ENCODE measurements at regions not wholly inside any gene's neighbourhood (a gene's known extent, or its start where the extent isn't known, plus 50 kb on each side); places are given as distances from the start of the nearest gene placed in this dataset.

GRCh38 chr4:108400309-108400708 is 220.1 kb upstream of the RPL34 start:
- DNase-seq (ENCODE audit: low read depth): no peak

GRCh38 chr4:108399610-108400265 is 220.6 kb upstream of the RPL34 start:
- DNase-seq (ENCODE audit: low read depth): no peak

DNA sequence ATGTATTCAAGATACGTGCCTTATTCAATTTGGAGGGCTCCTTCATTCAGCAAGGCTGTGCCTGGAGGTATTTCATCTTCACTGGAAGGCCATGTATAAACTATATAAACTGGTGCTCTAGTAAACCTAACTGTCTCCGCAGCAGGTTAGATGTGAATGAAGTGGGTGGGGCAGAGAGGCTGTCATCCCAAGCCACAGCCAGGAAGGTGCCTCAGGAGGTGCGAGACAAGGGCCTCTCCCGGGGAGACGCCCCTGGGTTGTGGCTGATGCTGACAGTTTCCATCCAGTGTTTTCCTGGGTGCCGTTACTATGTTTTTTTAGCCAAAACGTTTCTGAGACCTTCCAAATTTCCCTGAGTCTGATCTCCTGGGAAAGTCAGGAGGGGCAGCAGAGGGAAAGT is 221.5 kb upstream of the RPL34 start:
- DNase-seq (ENCODE audit: low read depth): no peak

DNA sequence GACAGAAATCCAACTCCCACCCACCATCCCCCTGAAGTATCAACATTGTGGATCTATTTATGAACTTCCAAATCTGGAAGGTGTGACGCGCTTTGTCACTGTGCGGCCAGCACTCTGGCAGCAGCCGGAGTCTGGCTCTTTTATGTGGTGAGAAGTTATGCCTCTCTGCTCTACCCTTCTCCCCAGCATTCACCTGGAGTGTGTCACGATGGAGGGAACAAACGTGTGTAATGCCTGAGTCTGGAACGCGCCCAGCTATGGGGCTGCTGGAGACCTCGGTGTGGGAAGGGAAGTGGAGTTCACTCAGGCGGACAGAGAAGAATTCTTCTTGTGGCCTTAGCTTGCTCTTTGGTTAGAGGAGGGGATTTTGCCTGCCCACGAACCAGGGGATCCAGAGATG is 222.1 kb upstream of the RPL34 start:
- DNase-seq (ENCODE audit: low read depth): no peak

DNA sequence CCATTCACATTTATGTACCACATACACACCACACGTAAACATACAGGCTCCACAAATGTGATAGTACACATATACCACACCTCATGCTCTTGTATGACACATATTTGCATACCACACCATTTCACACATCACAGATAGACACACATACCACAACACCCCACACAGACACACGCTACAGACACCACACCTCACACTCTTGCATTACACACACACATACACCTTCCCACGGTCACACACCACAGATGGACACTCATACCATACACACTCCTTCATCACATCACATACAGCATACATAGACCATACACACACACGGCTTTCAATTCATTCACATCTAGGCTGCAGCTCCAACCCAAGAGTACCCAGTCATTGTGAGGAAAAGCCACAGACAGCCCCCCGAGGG is 222.5 kb upstream of the RPL34 start:
- no peak for DNase-seq (ENCODE audit: low read depth)

DNA sequence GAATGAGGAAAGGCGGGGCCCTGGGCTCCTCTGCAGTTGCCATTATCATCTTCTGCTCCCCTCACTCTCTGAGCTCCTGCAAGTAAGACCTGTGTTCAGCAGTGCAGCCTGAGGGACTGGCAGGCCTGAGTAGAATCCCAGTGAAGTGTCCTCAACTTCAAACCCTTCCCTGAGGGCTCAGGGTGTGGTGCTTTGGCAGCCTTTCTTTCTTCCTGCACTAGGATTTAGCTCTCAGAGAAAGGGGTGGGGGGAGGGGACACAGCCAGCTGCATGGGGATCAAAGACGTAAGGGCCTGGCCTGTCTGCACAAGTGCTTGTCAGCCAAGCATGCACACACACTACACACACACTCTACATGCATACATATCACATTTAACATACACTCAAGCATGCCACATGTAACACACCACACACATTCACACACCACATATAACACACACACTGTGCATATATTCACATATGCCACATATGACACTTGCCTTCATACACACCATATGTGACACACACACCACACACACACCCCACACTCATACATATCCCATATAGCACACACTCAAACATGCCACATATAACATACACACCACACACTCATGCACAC is 223.4 kb upstream of the RPL34 start:
- no peak for DNase-seq (ENCODE audit: low read depth)

GRCh38 chr4:108395786-108396185 is 224.6 kb upstream of the RPL34 start:
- no peak for DNase-seq (ENCODE audit: low read depth)

- no peak for DNase-seq (ENCODE audit: low read depth)
Measured at GRCh38 chr4:108393890-108394472, 225.2 kb upstream of the LEF1 start.

GRCh38 chr4:108391701-108392455 is 223.1 kb upstream of the LEF1 start:
- no peak for DNase-seq (ENCODE audit: low read depth)

GRCh38 chr4:108385076-108385475 is 216.3 kb upstream of the LEF1 start:
- DNase-seq (ENCODE audit: low read depth): no peak

DNA sequence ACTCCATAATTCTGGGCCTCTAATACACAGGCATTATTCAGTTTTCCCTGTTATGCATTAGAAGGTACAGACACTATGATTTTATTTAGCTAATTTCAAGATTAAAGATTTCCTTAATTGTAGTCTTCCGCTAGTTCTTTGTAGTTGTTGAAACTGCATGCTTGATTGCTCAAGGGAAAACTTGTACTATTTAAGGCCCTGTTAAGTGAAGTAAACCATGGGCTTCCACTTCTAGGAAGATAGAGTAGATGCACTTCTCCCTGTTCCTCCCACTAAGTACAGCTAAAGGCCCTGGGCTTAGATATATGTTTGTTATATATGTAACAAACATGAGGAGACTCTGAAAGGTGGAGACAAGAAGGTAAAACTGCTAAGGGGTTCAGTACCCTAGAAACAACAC is 215.8 kb upstream of the LEF1 start:
- no peak for DNase-seq (ENCODE audit: low read depth)

GRCh38 chr4:108383157-108383556 is 214.4 kb upstream of the LEF1 start:
- DNase-seq (ENCODE audit: low read depth): no peak

GRCh38 chr4:108382751-108383150 is 214.0 kb upstream of the LEF1 start:
- no peak for DNase-seq (ENCODE audit: low read depth)

GRCh38 chr4:108378164-108378563 is 209.4 kb upstream of the LEF1 start:
- no peak for DNase-seq (ENCODE audit: low read depth)

- DNase-seq (ENCODE audit: low read depth): no peak
Measured at GRCh38 chr4:108377021-108377420, 208.3 kb upstream of the LEF1 start.

- DNase-seq (ENCODE audit: low read depth): no peak
Measured at GRCh38 chr4:108375434-108375833, 206.7 kb upstream of the LEF1 start.

DNA sequence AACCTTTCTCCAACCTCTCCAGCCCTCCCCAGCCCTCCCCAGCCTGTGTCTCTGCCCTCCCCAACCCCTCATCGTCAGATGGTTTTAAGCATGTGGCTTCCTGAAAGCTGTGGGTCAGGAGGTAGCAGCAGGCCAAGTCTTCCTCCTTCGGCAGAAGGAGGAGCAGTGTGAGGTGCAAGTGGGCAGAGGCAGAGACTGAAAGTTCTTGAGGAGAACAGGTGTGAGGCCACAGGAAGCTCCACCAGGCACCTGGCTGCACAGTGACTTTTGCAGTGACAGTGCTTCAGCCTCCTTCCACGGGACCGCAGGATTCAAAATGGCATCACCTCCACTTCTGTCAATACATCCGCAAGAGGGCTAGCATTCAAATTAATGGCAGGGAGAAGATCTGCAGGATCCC is 203.9 kb upstream of the LEF1 start:
- no peak for DNase-seq (ENCODE audit: low read depth)

- DNase-seq (ENCODE audit: low read depth): no peak
Measured at GRCh38 chr4:108371282-108371681, 202.6 kb upstream of the LEF1 start.

DNA sequence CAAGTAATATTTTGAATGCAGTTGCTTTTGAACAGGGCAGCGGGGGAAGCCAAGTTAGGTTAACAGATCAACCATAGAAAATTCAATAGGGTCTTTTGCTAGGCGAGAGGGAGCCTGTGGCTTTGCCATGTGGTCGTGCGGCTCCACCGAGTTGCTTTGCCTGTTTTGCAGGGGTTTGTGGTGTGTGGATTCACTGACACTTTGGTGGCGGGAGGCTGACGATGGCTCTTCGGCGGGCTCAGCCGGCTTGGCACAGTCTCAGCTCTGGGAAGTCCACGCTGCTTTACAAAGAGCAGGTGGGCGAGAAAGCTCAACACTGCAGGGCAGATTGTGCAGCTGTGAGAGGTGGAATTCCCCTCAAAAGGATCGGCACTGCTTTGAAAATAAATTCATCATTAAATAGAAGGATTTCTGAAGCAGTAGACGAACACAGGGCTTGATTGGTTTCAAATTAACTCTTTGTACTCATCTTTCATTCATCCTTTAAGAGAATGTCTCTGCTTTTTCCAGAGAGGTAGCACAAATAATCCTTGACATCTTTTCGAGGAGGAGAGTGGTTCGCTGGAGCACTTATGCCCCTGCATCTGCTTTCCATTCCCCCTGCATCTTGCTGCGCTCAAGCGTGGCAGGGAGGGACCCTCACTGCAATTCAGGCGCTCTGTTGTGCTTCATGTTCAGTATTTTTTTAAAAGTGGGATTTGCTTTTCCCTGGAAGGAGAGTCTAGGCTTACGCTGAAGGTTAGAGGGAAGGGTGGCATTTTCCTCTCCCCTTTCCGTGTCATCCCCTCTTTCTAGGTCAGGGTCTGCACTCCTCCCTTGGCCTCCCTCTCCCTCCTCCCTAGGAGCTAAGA is 201.8 kb upstream of the LEF1 start:
- DNase-seq (ENCODE audit: low read depth): no peak

GRCh38 chr4:108369035-108369655 is 200.4 kb upstream of the LEF1 start:
- no peak for DNase-seq (ENCODE audit: low read depth)

- no peak for DNase-seq (ENCODE audit: low read depth)
Measured at GRCh38 chr4:108367751-108368150, 199.0 kb upstream of the LEF1 start.

DNA sequence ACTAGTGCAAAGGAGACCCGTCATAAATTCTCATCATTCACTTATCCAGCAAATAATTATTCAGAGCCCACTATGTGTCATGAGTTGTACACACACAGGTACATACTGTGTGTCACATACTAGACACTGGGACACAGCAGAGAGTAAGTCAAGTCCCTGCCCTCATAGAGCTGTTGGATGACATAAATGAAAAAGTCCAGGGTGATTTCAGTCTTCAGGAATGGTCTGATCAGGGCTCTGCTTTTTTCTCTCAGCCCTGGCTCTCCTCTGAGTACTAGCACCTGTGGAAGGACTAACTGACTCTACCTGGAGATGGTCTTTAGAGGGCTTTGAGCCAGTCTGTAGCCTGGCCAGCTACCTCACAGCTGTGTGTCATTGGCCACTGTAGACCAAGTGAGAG is 198.0 kb upstream of the LEF1 start:
- DNase-seq (ENCODE audit: low read depth): no peak

Data from HS-27A (cell line).